ENCODE measurements at regions not wholly inside any gene's neighbourhood (a gene's known extent, or its start where the extent isn't known, plus 50 kb on each side); places are given as distances from the start of the nearest gene placed in this dataset.

- ChIA-PET CTCF (ENCODE audit: low intra/inter-chr PET ratio, low total read pairs) (no interaction called here), POLR2A (no interaction called here)
- no peak for TF ChIP-seq ZNF670 (CRISPR knock-in tag; IDR thresholded peaks at IDR 0.05; ENCODE audit: borderline replicate concordance)
- TF ChIP-seq ZNF430 (CRISPR knock-in tag; IDR thresholded peaks at IDR 0.05), result no peak
- TF ChIP-seq RBAK (CRISPR knock-in tag; IDR thresholded peaks at IDR 0.05), result no peak
- TF ChIP-seq NR1H2 (CRISPR knock-in tag; IDR thresholded peaks at IDR 0.05; ENCODE audit: borderline replicate concordance, low read depth), result no peak
- no peak for TF ChIP-seq CHD4 (IDR thresholded peaks at IDR 0.05; ENCODE audit: borderline replicate concordance, low read length)
- TF ChIP-seq, protein P1, sequence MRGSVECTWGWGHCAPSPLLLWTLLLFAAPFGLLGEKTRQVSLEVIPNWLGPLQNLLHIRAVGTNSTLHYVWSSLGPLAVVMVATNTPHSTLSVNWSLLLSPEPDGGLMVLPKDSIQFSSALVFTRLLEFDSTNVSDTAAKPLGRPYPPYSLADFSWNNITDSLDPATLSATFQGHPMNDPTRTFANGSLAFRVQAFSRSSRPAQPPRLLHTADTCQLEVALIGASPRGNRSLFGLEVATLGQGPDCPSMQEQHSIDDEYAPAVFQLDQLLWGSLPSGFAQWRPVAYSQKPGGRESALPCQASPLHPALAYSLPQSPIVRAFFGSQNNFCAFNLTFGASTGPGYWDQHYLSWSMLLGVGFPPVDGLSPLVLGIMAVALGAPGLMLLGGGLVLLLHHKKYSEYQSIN (CRISPR knock-in tag; IDR thresholded peaks at IDR 0.05; ENCODE audit: borderline replicate concordance), result no peak
- no peak for TF ChIP-seq NR2F1 (CRISPR knock-in tag; IDR thresholded peaks at IDR 0.05)
- TF ChIP-seq, protein P2, sequence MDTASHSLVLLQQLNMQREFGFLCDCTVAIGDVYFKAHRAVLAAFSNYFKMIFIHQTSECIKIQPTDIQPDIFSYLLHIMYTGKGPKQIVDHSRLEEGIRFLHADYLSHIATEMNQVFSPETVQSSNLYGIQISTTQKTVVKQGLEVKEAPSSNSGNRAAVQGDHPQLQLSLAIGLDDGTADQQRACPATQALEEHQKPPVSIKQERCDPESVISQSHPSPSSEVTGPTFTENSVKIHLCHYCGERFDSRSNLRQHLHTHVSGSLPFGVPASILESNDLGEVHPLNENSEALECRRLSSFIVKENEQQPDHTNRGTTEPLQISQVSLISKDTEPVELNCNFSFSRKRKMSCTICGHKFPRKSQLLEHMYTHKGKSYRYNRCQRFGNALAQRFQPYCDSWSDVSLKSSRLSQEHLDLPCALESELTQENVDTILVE (CRISPR knock-in tag; IDR thresholded peaks at IDR 0.05), result no peak
- TF ChIP-seq BRCA1 (CRISPR knock-in tag; IDR thresholded peaks at IDR 0.05), result no peak
- TF ChIP-seq ZNF75D (CRISPR knock-in tag; IDR thresholded peaks at IDR 0.05; ENCODE audit: borderline replicate concordance), result no peak
- TF ChIP-seq SAP130 (CRISPR knock-in tag; IDR thresholded peaks at IDR 0.05; ENCODE audit: low read depth), result no peak
- TF ChIP-seq CBX2 (IDR thresholded peaks at IDR 0.05; ENCODE audit: low read depth, low read length), result no peak
- no peak for TF ChIP-seq CBX2 (CRISPR knock-in tag; IDR thresholded peaks at IDR 0.05; ENCODE audit: low read depth)
- no peak for TF ChIP-seq ZBTB21 (CRISPR knock-in tag; IDR thresholded peaks at IDR 0.05)
- no peak for TF ChIP-seq ETV6 (CRISPR knock-in tag; conservative IDR thresholded peaks at IDR 0.05)
- 0% methylated on average over 1 of the region's 1 CpG for WGBS (ENCODE audit: low lambda C conversion rate)
- H3K4me1 ChIP-seq (ENCODE audit: insufficient read depth, low read length), result no peaks in the 10 kb centered on the region
- H4K20me1 ChIP-seq (ENCODE audit: insufficient read depth, low read length), result no peaks in the 10 kb centered on the region
- in situ Hi-C loops (cut with HindIII; ENCODE audit: extremely low pct_ligation_motif_present, low pct_unique_long_range_greater_than_20kb) (no loop called here), intact Hi-C loops (cut with micrococcal nuclease; ENCODE audit: unreplicated experiment) (no loop called here)
- no peak overlapping the region for H3K4me3 ChIP-seq (replicated peaks in 1 of 3; ENCODE audit: insufficient read depth in 1 of 3, low read depth in 2 of 3, low read length in 3 of 3)
- H3K27me3 ChIP-seq (ENCODE audit: control insufficient read depth in 1 of 2, insufficient read depth in 2 of 2, low read length in 2 of 2), result no peaks in the 10 kb centered on the region
- no peaks in the 10 kb centered on the region for H3K79me2 ChIP-seq (ENCODE audit: insufficient read depth, low read length)
- DNase-seq (ENCODE audit: low spot score) (no peak), ATAC-seq (no peak), FAIRE-seq (no peak)
- no peak overlapping the region for H3K27ac ChIP-seq (ENCODE audit: extremely low read length, insufficient read depth, low read length)
- no peaks in the 10 kb centered on the region for H3K36me3 ChIP-seq (replicated peaks in 1 of 2; ENCODE audit: control insufficient read depth in 1 of 2, insufficient read depth in 2 of 2, low read length in 2 of 2)
- no peak overlapping the region for H2AFZ ChIP-seq (ENCODE audit: low read length)
- BruUV-seq (replicated peaks), result no TSS peak
- no peak overlapping the region for H3K9ac ChIP-seq (ENCODE audit: insufficient read depth, low read depth, low read length)
- peaks cover 29% of the 10 kb centered on the region for H3K9me3 ChIP-seq (ENCODE audit: low read length)
- H3K4me2 ChIP-seq (ENCODE audit: low read depth, low read length), result no peak overlapping the region
These were observed 276.4 kb upstream of the MOCS1 start for GRCh38 chr6:40210628-40211056.
